Endodermal cell (in vitro differentiated cells): ENCODE measurements at regions not wholly inside any gene's neighbourhood (a gene's known extent, or its start where the extent isn't known, plus 50 kb on each side); places are given as distances from the start of the nearest gene placed in this dataset.
"Not testable (repeated sequence)": the region's sequence is repeated elsewhere in the genome, so short reads cannot be mapped to it uniquely, and the experiment has no call there.

Experiments used
- DNase-seq: peaks from one replicate; pipeline ENCODE4 v3.0.0-alpha.2; 2017
- H3K27ac ChIP-seq: 2 replicates; pipeline ENCODE4 v1.5.1; 2013; ENCODE audit warnings: mild to moderate bottlenecking, low read depth, low read length, moderate library complexity
- H3K27me3 ChIP-seq: 2 replicates; pipeline ENCODE4 v1.6.1; 2013; ENCODE audit warnings: mild to moderate bottlenecking, low read length, moderate library complexity; ENCODE audit not compliant: insufficient read depth, control insufficient read depth, poor library complexity, severe bottlenecking
- H3K36me3 ChIP-seq: 2 replicates; pipeline ENCODE4 v1.7.0; 2013; ENCODE audit warnings: mild to moderate bottlenecking, low read length, moderate library complexity; ENCODE audit not compliant: control insufficient read depth, insufficient read depth
- H3K4me1 ChIP-seq: one replicate; pipeline ENCODE4 v1.7.0; 2013; ENCODE audit warnings: low read length; ENCODE audit not compliant: control insufficient read depth, insufficient read depth
- H3K4me3 ChIP-seq: 2 replicates; pipeline ENCODE4 v1.5.1; 2013; ENCODE audit warnings: mild to moderate bottlenecking, low read length, moderate library complexity
- H3K9ac ChIP-seq: 2 replicates; pipeline ENCODE4 v1.6.1; 2013; ENCODE audit warnings: mild to moderate bottlenecking, low read length, moderate library complexity; ENCODE audit not compliant: poor library complexity, severe bottlenecking; ENCODE audit errors: extremely low read depth
- H3K9me3 ChIP-seq: 2 replicates; pipeline ENCODE4 v1.6.1; 2013; ENCODE audit warnings: mild to moderate bottlenecking, low read length, moderate library complexity; ENCODE audit not compliant: control insufficient read depth
- H3K27ac Mint-ChIP-seq: 2 replicates; pipeline ENCODE4 v1.8.0; 2020; ENCODE audit warnings: mixed read lengths
- H3K27me3 Mint-ChIP-seq: 2 replicates; pipeline ENCODE4 v1.8.0; 2021; ENCODE audit warnings: mild to moderate bottlenecking, mixed read lengths; ENCODE audit not compliant: insufficient read depth
- H3K36me3 Mint-ChIP-seq: 2 replicates; pipeline ENCODE4 v1.8.0; 2020; ENCODE audit warnings: low read depth, mixed read lengths
- H3K4me1 Mint-ChIP-seq: 2 replicates; pipeline ENCODE4 v1.8.0; 2020; ENCODE audit warnings: mixed read lengths
- H3K4me3 Mint-ChIP-seq: 2 replicates; pipeline ENCODE4 v1.8.0; 2020; ENCODE audit warnings: mild to moderate bottlenecking, moderate library complexity, mixed read lengths
- H3K9me3 Mint-ChIP-seq: 2 replicates; pipeline ENCODE4 v1.8.0; 2020; ENCODE audit warnings: mild to moderate bottlenecking, mixed read lengths
- WGBS, 2 experiments: methylation state at CpG; one replicate each; pipeline versions ENCODE4 v1.1.5 to v1.1.7; 2013; ENCODE audit warnings: missing lambda C conversion rate in 2 of 2, mixed read lengths in 1 of 2; ENCODE audit not compliant: insufficient coverage in 1 of 2, insufficient read length in 1 of 2; 5-methylcytosine and 5-hydroxymethylcytosine counted together
- TF ChIP-seq, protein P1 (sequence below): fragments of 200-600 bp; sonication (generic); conservative IDR thresholded peaks from 2 replicates; pipeline ENCODE4 v1.5.0; 2021; ENCODE audit warnings: antibody characterized with exemption, mild to moderate bottlenecking

DNA sequence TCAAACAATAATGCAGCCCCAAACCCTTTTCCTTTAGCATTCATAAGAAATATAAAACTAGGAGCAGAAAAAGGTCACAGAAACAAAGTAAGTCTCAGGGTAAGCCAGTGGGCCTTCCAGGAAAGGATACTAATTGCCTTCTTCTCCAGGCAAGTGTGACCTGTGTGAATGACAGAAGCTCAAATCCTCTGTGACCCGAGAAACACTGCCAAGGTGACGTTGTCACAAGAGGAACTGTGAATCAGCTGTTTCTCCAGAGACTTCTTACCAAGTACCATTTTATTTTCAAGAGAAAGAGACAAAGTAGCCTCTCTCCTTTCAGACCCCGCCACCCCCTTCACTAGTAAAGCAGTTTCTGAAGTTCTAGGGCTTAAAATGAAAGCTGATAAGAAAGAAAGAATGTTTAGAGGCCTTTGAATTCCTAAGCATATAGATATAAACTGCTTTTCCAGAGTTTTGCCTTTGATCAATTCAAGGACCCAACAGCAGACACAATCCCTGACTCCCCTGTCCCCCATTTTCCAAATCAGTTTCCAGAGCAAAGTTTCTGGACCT lies 155.6 kb downstream of the NUF2 start:
- no peak overlapping the region for H3K27ac Mint-ChIP-seq
- Histone ChIP-seq H3K4me3 (no peak overlapping the region), H3K4me1 (no peaks in the 10 kb centered on the region), H3K27me3 (no peaks in the 10 kb centered on the region), H3K36me3 (no peaks in the 10 kb centered on the region), H3K9me3 (peaks cover 20% of the 10 kb centered on the region), H3K27ac (no peak overlapping the region), H3K9ac (no peak overlapping the region)
- DNase-seq = no peak
- H3K4me1 Mint-ChIP-seq = no peaks in the 10 kb centered on the region
- no peaks in the 10 kb centered on the region for H3K27me3 Mint-ChIP-seq
- peaks cover 11% of the 10 kb centered on the region for H3K36me3 Mint-ChIP-seq
- H3K4me3 Mint-ChIP-seq = no peak overlapping the region
- WGBS, 2 experiments = 80 to 83% methylated on average over 1 to 3 of the region's 3 CpGs
- TF ChIP-seq, protein P1, sequence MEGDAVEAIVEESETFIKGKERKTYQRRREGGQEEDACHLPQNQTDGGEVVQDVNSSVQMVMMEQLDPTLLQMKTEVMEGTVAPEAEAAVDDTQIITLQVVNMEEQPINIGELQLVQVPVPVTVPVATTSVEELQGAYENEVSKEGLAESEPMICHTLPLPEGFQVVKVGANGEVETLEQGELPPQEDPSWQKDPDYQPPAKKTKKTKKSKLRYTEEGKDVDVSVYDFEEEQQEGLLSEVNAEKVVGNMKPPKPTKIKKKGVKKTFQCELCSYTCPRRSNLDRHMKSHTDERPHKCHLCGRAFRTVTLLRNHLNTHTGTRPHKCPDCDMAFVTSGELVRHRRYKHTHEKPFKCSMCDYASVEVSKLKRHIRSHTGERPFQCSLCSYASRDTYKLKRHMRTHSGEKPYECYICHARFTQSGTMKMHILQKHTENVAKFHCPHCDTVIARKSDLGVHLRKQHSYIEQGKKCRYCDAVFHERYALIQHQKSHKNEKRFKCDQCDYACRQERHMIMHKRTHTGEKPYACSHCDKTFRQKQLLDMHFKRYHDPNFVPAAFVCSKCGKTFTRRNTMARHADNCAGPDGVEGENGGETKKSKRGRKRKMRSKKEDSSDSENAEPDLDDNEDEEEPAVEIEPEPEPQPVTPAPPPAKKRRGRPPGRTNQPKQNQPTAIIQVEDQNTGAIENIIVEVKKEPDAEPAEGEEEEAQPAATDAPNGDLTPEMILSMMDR = no peak
- peaks cover 36% of the 10 kb centered on the region for H3K9me3 Mint-ChIP-seq

DNA sequence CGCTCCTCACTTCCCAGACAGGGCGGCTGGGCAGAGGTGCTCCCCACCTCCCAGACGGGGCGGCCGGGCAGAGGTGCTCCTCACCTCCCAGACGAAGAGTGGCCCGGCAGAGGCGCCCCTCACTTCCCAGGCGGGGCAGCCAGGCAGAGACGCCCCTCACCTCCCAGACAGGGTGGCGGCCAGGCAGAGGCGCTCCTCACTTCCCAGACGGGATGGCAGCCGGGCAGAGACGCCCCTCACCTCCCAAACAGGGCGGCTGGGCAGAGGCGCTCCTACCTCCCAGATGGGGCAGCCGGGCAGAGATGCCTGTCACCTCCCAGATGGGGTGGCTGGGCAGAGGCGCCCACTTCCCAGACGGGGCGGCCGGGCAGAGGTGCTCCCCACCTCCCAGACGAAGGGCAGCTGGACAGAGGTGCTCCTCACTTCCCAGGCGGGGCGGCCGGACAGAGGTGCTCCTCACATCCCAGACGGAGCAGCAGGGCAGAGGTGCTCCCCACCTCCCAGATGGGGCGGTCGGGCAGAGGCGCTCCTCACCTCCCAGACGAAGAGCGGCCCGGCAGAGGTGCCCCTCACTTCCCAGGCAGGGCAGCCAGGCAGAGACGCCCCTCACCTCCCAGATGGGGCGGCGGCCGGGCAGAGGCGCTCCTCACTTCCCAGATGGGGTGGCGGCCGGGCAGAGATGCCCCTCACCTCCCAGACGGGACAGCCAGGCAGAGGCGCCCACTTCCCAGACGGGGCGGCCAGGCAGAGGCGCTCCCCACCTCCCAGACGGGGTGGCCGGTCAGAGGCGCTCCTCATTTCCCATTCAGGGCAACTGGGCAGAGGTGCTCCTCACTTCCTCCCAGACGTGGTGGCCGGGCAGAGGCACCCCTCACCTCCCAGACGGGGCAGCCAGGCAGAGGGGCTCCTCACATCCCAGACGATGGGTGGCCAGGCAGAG lies 176.9 kb downstream of the NUF2 start:
- not testable (repeated sequence) for H3K27ac ChIP-seq, H3K4me1 Mint-ChIP-seq, H3K27ac Mint-ChIP-seq, H3K4me3 Mint-ChIP-seq, H3K4me1 ChIP-seq, H3K36me3 ChIP-seq, H3K36me3 Mint-ChIP-seq, H3K9me3 ChIP-seq, DNase-seq, H3K27me3 Mint-ChIP-seq, H3K27me3 ChIP-seq, H3K9ac ChIP-seq, H3K4me3 ChIP-seq
- WGBS, 2 experiments = 91 to 92% methylated on average over 11 to 52 of the region's 52 CpGs
- peaks cover 41% of the 10 kb centered on the region for H3K9me3 Mint-ChIP-seq

DNA sequence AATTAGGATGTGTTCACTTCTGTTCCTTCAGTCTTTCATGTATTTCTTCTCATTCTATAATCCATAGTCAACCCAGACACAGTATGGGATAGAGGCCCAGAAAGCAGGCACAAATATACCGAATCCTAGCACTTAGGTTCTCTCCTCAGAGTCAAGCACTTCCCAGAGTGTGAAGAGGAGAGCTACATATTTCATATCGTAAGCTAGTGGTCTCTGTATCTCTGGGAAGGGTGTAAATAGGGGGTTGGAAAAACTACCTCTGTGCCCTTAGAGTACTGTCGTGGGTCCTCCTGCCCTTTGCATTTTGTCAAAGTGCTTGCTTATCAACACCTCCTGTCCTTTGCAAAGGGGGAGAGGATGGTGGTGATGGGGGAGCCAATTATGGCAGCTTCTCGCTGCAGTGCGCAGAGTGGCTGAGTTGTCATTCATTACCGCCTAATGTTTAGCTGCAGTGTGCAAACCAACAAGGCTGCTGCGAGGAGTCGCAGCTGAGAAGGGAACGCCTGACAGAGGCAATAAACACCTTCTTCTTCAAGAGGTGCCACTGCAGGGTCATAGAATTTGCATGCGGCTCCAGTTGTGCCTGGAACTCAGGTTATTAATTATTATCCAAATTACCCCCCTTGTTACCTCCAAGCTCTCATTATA lies 182.7 kb downstream of the NUF2 start:
- H3K4me1 Mint-ChIP-seq = no peaks in the 10 kb centered on the region
- Histone ChIP-seq H3K4me1 (no peaks in the 10 kb centered on the region), H3K27me3 (no peaks in the 10 kb centered on the region), H3K9me3 (peaks cover 4% of the 10 kb centered on the region), H3K9ac (no peak overlapping the region), H3K27ac (no peak overlapping the region), H3K4me3 (no peak overlapping the region), H3K36me3 (no peaks in the 10 kb centered on the region)
- no peak overlapping the region for H3K27ac Mint-ChIP-seq
- H3K27me3 Mint-ChIP-seq = no peaks in the 10 kb centered on the region
- DNase-seq = no peak
- H3K9me3 Mint-ChIP-seq = peaks cover 18% of the 10 kb centered on the region
- no peaks in the 10 kb centered on the region for H3K36me3 Mint-ChIP-seq
- TF ChIP-seq, protein P1 = no peak
- no peak overlapping the region for H3K4me3 Mint-ChIP-seq
- 94% methylated on average over 8 to 10 of the region's 10 CpGs for WGBS, 2 experiments
